DMS79 treated with DMSO at 0.1 percent for 48 hours (cell line): ENCODE measurements at regions not wholly inside any gene's neighbourhood (a gene's known extent, or its start where the extent isn't known, plus 50 kb on each side); places are given as distances from the start of the nearest gene placed in this dataset.

Experiments
- DNase-seq: peaks from one replicate; lab custom pipeline; 2025; lab: John Stamatoyannopoulos, UW

DNA sequence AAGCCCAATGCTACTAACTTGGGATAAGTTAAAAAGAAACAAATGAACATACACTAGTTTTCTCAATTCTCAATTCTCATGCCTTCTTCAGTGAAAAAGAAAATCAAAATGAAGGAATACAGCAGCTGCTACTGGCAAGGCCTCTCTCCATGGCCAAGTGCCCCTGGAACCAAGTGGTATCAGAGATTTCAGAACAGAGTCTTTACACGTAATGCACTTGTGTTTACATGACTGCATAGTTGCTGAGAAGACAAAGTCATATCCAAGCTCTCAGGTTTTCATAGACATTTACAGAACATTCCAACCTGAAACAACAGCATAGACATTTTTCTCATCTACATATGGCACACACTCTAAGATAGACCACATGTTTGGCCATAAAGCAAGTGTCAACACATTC, 789.9 kb downstream of the CBLN2 start:
- DNase-seq: no peak

DNA sequence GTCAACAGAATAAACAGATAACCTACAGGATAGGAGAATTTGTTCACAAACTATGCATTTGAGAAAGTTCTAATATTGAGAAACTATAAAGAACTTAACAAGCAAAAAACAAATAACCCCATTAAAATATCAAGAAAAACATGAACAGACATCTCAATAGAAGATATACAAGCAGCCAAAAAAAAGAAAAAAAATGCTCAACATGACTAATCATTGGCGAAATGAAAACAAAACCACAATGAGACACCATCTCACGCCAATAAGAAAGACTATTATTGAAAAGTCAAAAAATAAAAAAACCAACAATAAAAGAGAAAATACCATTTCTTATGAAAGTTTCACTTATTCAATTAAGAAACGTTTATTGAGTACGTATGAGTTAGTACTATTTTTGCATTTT, 800.5 kb downstream of the CBLN2 start:
- DNase-seq: no peak

DNA sequence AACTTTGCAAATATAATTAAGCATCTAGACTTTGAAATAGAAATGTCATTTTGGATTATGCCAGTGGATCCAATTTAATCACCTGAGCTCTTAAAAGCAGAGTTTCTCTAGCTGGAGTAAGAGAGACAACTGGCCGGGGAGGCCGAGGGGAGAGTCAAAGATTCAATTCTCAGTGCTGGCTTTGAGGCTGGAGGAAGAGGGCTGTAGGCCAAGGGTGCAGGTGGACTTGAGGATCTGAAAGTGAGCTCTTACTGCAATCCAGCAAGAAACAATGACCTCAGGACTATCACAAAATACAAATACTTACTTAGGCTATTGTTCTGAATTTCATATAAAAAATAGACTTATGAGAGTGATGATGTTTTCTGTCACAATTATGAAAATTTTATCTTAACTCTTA, 814.5 kb downstream of the CBLN2 start:
- no peak for DNase-seq

DNA sequence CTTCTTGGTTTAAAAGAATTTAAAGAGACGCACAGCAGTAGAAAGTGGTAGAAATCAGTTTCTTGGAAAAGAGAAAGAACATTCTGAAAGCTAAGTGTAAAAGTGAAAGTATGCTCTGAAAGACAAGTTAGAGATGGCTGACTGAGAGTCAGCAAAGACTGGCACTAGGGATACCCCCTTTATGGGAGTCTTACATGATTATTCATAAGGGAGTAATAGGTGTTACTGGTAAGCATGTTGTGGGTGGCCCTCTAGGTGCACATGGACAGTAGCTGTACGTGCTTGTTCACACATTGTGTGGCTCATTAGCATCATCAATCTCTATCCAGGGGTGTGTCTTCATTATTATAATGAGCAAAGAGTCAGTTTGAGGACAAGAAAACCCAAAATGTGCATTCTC, 816.2 kb downstream of the CBLN2 start:
- DNase-seq: no peak

DNA sequence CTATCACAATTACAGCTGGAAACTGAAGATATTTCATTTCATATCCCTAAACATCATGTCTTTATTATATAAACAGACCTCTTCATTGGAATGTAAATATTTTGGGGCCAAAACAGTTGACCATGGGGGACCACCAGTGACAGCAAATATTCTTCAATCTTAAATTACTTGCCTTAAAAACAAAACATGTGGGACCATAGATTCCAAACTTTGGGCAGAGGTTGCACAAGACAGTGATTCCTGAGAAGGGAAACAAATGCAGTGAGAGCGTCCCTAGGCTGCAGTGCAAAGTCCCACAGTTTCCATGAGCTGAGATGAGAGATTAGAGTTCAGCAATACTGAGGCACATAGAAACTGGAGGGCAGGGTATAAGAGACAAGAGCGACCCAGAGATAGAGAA, 818.9 kb downstream of the CBLN2 start:
- DNase-seq: no peak

DNA sequence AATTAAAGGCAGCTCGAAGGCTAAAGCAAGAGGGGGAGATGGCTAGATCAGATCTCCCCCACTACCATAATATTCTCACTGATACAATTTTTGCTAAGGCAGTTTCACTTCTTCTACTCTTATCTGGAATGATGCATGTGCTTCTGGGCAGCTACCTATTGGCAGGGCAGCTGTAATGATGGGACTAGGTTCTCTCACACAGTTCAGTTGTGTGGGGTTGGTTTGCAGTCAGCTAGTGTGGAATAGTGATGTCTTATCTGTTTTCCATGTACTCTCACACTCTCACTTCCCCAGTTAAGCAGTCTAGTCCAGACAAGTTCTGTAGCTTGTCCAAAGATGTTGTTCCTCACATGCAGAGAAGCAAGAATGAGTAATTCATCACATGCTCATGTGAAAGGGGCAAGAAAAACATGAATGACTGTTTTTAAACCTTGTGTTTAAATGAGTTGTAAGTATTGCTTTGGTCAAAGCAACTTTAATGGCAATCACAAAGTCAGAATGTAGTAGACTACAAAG, 836.1 kb downstream of the CBLN2 start:
- no peak for DNase-seq

DNA sequence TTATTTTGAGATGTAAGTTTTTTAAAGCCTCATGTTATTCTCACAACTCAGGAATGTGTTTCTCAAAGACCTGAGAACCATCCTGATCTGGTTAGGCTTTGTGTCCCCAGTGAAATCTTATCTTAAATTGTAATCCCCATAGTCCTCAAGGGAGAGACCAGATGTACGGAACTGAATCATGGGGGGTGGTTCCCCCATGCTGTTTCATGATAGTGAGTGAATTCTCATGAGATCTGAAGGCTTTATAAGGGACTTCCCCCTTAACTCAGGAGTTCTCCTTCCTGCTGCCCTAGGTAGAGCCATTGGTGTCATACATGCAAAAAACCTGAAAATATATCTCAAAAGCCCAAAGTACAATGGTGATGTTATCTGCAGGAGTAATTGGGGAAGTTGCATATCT, 836.7 kb downstream of the CBLN2 start:
- DNase-seq: no peak

DNA sequence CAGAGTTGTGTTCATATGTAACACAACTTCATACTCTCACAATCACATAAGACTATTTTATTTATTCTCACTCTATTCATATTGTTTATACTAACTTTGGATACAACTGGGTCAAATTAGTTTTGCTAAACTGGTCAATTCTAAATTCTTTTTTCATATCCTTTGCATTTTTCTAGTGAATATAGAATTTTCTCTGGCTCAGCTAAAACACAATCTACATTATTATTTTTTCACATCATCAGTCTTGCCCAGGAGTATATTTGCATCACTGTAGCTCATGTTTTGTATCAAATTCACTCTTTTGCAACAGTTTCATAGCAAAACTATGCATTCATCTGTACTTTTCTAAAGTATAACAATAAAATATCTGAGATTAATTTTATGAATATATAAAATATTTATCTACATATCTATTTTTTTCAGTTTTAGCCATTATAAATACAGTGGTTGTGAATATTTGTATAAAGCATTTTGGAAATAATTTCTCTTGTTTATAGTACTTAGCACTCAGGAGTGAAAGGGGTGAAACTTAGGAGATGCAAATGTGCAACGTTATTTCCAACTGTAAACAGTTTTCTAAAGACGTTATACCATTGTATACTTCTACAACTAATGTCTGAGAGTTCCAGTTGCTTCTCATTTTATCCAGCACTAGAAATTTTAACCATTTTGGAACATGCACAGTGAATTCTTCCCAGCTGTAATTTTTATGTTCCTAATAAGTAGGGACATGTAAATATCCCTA, 854.6 kb downstream of the CBLN2 start:
- DNase-seq: no peak

DNA sequence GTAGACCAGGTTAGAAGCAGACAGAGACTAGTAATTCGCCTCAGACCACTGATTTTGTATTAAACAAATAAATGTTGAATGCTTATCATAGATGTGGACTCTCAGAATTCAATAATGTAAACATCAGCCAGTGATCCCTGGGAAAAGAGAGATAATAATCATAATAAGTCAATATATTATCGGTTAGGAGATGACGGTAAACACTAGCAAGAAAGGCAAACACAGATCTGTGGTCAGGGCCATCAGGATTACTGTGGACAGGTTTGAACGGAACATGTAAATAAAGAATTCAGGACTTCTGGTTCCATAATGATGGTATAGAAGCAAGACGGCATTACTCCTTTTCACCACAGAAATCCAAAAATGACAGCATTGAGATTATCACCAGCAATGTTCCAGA, 861.6 kb downstream of the CBLN2 start:
- DNase-seq: no peak

DNA sequence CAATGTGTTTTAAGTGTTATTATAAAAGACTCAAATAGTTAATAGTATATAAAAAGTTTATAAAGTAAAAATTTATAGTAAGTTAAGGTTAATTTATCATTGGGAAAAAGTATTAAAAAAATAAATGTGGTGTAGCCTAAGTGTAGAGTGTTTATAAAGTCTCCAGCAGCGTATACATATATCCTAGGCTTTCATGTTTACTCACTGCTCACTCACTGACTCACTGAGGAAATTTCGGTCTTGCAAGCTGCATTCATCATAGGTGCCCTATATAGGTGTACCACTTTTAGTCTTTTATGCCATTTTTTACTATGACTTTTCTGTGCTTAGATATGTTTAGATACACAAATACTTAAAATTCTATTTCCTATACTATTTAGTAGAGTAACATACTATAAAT, 866.0 kb downstream of the CBLN2 start:
- no peak for DNase-seq

DNA sequence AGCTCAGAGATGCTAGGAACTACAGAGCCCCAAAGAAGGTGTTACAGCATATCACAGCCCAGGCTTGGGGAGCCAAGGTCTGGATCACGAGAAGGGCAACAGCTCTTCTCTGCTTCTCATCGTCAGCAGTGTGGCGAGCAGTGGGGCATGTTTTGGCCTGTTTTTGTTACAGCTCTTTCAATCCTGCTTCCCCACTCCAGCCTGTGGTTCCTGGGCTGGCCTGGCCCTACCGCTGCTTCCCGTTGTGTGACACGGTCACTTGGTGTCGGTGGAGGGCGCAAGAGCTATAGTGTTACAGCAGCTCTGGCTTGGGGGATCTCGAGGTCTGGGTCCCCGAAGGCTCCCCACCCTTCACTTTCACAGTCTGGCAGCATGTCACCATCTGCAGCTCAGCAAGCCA, 870.2 kb downstream of the CBLN2 start:
- no peak for DNase-seq

DNA sequence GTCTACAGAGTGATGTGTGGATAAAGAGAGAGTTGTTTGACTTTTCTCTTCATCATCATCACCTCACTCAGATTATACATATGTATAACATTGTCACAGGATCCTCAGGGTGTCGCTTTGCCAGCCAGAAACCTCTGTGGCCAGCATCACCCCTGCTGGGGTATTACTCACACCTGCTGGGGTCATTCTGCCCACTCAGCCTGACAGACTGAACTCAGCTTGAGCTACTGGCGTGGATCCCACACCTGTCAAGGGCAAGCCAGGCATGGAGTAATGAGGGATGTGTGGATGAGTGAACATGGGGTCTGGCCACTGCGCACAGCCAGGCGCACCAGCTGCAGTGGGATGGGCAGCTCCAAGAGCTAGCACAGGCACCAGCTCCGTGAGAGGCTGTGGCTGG, 870.6 kb downstream of the CBLN2 start:
- DNase-seq: no peak

DNA sequence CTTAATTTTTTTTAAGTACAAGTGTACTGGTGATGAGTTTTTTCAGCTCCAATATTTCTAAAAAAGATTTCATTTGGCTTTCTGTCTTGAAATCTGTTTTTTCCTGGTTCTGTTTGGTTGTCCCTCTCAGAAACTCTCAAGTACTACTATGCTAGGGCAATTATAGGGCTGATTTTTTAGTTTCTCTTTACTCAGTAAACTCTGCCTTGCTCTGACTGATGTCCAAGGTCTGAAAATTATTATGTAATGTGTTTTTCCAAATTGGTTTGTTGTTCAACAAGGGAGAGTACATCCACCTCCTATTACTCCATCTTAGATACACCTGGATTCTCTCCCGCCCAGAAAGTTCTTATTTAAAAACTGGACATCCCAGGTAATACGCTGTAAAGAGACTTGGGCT, 877.7 kb downstream of the CBLN2 start:
- no peak for DNase-seq

DNA sequence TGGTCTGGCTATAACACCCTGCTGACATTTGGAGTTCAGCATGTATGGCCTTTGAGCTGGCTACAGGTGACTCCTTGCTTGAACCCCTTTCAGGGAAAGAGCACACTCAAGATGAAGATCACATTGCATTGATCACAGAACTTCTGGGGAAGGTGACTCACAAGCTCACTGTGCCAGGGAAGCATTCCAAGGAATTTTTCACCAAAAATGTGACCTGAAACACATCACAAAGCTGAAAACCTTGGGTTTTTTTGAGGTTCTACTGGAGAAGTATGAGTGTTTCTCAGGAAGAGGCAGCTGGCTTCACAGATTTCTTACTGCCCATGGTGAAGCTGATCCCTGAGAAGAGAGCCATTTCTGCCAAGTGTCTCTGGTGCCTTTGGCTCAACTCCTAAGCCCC, 879.0 kb downstream of the CBLN2 start:
- DNase-seq: no peak

DNA sequence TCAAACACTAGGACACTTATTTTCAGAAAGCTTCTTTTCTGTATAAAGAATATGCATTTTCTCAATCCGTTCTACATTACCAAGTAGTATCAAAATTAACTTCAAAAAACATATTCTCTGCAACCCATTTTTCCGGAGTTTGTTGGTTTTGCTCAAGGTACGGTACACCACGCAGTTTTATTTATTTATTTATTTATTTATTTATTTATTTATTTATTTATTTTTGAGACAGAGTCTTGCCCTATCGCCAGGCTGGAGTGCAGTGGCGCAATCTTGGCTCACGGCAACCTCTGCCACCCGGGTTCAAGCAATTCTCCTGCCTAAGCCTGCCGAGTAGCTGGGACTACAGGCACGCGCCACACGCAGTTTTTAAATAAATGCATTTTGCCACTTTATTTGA, 900.3 kb downstream of the CBLN2 start:
- DNase-seq: no peak

DNA sequence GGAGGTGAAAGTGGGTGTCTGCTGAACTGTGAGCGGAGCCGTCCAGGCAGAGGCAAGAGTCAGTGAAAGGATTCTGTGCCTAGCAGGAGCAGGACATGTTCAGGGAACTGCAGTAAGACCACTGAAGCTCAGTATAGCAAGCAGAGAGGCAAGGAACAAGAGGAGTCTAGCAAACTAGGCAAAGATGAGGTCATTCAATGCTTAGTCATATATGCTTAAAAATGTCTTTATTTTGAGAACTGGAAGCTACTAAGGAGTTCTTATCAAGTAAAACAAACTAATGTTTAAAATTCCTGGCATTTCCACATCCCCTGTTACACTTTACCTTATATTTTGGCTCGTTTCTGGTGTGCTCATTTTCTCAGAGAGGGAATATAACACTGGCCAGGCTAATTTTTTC, 913.4 kb downstream of the CBLN2 start:
- no peak for DNase-seq

DNA sequence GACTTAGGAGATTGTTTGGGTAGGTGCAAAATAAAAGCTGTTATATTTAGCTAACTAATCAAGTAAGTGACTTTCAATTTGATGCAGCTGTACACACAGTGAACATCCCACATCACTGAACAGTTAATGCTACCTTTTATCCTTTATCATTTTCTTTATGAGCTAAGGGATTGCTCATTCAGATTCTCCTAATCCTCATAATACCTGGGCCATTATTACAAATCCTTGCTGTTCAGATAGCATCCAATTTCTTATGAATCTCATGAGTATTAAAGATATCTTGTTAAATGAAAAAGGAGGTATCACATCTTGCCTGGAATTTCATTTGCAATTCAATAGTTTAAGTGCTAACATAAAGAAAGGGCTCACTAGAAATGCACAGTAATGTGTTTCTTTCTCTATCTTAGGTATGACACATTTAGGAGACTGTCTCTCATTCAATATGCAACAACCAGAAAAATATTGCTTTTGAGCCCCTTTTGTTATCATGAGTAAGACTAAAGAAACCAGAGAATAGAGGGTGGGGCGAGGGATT, 918.5 kb downstream of the CBLN2 start:
- no peak for DNase-seq

DNA sequence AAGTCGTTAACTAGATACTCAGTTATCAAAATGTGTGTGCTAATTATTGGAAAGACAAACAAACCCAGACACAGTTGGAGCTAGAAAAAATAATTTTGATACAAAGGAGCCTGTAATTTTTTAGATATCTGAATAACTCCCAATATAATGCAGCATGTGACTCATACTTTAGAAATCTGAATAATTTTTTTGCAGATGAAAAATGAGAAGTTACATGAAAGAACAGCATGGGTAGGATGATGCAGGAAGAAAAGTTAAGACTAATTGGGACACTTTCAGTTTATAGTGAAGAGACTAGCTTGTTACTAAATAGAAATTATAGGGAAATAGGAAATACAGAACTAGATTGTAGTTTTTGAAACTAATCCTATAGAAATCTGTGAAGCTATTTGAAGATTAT, 945.8 kb downstream of the CBLN2 start:
- no peak for DNase-seq

DNA sequence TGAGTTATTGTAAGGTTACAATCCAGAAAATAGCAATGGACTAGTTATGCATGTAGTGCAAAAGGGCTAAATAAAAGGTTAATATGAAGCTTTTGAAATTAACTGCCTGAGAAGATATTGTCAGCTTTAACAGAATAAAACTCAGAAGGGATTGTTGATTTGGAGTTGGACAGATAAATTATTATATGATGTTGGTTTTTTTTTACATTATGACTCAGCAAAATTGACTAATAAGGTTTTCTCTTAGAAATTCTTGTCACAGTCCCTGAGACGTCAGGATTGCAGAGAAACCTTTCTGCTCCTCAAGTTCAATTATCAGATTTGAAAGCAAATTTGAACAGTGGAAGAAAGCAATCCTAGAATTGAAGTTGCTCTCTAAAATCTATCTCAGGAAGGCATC, 946.9 kb downstream of the CBLN2 start:
- no peak for DNase-seq

DNA sequence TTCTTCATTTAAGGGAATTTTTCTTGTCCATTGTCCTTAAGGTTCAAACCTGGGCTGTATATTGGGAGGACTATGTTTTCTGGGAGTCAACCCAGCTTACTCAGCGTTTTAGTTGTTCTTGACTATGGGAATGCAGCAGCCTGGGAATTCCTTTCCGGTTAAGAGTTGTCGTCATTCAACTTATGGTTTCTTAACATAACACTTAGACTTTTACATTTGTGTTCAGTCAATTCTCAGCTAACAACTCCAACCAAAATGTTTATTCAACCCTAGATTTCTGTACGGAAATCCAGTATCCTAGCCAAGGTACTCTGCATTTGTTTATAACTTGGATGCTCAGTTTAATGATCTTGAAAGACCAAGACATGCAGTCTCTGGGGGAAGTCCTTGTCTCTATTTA, 960.9 kb downstream of the CBLN2 start:
- no peak for DNase-seq

DNA sequence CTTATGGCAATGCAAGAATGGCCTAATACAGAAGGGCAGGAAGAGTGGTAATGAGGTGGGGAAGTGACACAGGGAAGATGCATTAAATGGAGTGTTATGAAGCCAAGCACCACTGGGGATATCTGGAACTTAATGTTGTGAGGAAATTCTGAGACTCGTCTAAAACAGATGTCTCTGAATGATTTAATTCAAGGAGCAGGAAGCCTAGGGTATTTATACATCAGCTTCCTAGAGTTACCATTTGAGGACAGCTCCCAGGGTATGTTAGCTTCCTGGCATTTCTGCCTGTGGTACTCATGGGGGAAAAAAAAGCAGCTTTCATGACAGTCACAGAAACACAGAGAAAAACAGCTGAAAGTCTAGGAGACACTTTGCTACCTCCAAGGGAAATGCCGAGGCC, 989.5 kb downstream of the CBLN2 start:
- no peak for DNase-seq

DNA sequence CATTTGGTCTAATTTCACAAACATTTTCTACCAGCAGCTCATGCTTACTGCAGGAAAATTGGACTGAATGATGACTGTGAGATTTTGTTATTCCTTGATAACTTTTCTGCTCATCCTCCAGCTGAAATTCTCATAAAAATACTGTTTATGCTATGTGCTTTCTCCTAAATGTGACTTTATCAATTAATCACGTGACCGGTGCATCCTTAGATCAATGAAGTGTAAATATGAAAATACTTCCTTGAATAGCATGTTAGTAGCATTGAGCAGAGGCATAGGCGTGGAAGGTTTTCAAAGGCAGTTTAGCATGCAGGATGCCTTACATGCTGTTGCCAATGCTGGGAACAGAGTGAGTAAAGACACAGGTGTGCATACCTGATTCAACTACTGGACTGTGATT, 1002.5 kb downstream of the CBLN2 start:
- DNase-seq: no peak

DNA sequence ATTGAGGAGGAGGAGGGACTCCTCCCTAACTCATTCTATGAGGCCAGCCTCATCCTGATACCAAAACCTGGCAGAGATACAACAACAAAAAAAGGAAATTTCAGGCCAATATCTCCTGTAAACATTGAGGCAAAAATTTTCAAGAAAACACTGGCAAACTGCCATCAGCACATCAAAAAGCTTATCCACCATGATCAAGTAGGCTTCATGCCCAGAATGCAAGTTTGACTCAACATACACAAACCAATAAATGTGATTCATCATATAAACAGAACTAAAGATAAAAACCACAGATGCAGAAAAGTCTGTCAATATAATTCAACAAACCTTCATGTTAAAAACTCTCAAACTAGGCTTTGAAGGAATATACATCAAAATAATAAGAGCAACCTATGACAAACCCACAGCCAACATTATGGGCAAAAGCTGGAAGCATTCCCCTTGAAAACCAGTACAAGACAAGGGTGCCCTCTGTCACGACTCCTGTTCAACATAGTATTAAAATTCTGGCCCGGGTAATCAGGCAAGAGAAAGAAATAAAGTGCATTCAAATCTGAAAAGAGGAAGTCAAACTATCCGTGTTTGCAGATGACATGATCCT, 1014.3 kb downstream of the CBLN2 start:
- DNase-seq: no peak
